Activated CD4-positive, CD25-positive, alpha-beta regulatory T cell treated with anti-CD3 and anti-CD28 coated beads, Interleukin-2, amount 50 U/mL, for 16 hours (primary cell): ENCODE measurements at regions not wholly inside any gene's neighbourhood (a gene's known extent, or its start where the extent isn't known, plus 50 kb on each side); places are given as distances from the start of the nearest gene placed in this dataset.

Source experiments
- DNase-seq: peaks from one replicate; pipeline ENCODE4 v3.0.0-alpha.2; 2020; ENCODE audit warnings: low read depth, low spot score

DNA sequence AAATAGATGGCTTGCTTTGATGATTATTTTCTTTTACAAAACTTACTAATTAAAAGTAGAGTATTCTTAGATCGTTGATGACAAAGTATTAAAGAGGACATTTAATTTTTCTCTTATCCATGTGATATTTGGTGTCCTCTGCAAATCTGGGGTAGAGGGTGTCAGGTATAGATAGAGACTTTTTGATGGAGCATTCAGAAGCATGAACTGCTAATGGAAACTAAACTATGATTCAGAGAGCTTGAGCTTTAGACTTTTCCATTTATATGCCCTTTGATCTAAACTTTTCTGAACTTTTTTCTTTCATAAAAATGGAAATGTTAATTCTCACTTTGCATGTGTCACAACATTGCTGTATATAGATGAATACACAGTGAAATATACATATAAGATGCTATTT is 619.7 kb downstream of the PLCL1 start:
- no peak for DNase-seq

DNA sequence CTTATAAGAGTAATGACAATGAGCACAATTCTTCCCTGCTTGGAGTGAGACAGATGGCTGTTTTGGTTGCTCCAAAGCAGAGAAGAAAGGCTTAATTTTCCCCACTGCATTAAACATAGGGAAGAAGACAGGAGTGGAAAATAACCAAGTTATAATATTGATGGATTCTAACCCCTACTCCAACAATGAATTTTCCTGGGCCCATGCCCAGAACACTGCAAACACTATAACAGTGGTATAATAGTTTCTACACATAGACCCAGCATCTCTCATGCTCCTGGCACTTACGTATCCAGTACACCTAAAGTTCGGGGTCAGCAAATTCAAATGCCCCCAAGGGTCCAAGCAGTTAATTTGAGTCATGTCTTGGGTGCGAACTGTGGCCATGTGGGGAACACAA is 613.4 kb downstream of the PLCL1 start:
- no peak for DNase-seq

DNA sequence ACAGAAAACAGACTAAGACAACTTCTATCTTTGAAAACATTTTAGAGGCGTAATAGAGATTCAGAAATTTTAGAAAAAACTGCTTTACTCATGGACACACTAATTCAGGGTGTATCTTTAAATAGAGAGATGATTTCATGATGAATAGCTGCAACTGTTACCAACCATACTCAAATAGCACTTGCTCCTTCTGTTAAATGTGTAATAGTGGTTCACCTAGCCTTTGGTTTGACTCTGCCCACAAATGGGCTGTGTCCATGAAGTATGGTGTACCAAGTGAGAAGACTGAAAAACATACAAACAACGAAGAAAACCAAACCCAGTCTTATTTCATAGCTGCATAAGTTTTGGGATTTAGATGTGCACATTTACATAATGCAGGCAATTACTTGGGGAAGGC is 610.6 kb downstream of the PLCL1 start:
- DNase-seq, result no peak

DNA sequence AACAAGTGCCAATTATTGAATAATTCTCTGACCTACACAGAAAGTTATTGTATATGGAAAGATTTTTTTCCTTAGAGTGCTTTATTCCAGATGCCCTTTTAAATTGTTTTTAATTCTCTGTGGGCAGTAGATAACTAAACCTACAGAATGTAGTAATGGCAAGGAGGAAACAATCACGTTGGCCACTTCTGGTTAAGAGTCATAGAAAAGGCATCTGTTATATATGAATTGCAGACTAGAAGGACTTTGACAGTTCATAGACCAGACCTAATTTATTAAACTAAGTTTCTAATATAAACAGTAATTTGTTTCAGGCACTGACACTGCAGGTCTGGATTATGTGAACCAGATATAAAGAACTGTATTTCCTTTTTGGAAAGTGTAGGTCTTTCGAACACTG is 607.5 kb downstream of the PLCL1 start:
- no peak for DNase-seq

DNA sequence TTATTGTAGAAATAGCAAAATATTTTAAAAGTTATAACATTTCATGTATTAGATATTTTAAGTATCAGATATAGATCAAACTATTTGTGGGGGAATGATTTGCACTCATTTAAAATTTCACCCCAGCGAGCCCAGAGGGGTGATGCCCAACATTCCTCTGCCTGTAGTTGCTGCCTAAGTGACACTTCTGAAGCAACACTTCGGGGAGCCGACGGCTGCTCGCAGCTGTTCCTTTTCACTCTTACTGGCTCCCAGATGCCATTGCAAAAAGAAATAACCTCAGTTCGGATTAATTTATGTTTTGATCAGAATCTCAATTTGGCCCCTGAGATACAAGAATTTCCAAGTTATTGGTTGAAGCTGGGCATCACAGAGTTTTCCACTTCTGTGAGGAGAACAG is 603.8 kb downstream of the PLCL1 start:
- DNase-seq, result no peak

DNA sequence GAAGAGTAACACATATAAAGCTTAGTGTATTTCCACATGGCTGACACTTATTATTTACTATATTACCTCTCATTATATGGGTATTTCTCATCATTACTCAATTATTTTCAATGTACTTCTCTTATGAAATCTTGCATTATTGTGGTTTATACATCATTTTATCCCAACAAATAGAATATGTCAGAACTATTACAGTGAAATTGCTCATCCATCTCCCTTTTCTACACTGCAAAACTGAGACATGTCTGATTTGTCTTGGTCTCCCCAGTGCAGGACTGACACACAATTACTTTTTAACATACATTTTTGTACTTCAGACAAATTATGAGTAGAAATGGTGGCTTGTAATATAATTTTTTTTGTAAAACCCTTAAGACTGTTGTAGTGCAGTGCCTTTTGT is 600.9 kb downstream of the PLCL1 start:
- no peak for DNase-seq

GRCh38 chr2:198401644-198402043 is 597.3 kb downstream of the PLCL1 start:
- no peak for DNase-seq

GRCh38 chr2:198400999-198401398 is 596.6 kb downstream of the PLCL1 start:
- no peak for DNase-seq

DNA sequence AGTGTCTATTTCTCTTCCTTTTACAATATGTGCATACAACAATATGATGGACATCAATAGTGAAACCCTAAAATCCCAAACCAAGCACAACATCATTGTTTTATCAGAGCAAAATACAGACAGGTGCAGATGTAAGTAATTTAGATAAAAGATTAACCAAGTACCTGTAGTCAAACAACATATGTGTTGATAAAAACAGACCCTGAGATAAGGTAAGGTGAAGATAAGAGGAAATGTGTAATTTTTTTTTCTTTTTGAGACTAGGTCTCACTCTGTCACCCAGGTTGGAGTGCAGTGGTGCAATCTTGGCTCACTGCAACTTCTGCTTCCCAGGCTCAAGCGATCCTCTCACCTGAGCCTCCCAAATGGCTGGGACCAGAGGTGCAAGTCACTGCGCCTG is 589.8 kb downstream of the PLCL1 start:
- DNase-seq, result no peak

- DNase-seq, result no peak
Measured at GRCh38 chr2:198390670-198391069, 586.3 kb downstream of the PLCL1 start.

GRCh38 chr2:198387677-198388076 is 583.3 kb downstream of the PLCL1 start:
- no peak for DNase-seq

DNA sequence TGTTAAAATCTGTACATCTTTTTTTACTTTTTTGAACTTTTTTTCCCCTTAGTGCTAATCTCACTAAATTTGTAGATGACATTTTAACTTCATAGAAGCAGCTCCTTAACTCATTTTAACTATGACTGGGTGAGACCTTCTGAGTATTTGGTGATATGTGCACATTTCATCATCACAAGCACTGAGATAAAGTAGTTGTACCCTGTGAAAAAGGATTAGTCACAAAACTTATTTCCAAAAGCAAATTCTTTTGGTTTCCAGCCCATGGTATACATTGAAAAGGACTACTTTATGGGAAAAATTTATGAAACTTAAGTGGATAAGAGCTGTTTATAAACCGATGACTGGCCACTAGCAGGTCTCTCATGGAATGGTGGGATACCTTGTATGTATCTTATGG is 581.5 kb downstream of the PLCL1 start:
- DNase-seq, result no peak

GRCh38 chr2:198385326-198385725 is 580.9 kb downstream of the PLCL1 start:
- DNase-seq, result no peak

DNA sequence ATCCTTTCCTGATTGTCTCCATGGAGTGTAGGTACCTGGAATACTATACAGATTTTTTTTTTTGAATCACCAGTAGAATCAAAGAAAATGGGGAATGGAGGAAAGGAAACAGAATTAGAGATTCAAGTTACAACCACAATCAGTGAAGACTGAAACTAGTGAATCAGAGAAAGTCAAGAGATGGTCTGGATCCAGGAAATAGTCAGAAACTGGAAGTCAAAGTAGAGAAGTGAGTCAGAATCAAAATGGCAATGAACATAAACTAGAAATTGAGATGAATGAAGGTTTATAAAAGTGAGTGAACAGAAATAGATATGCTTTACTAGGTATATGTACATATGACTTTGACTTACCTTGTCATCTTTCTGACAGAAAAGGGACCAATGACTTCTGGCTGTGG is 579.0 kb downstream of the PLCL1 start:
- DNase-seq, result no peak

- DNase-seq, result no peak
Measured at GRCh38 chr2:198382811-198383210, 578.4 kb downstream of the PLCL1 start.

GRCh38 chr2:198376677-198377076 is 572.3 kb downstream of the PLCL1 start:
- no peak for DNase-seq

DNA sequence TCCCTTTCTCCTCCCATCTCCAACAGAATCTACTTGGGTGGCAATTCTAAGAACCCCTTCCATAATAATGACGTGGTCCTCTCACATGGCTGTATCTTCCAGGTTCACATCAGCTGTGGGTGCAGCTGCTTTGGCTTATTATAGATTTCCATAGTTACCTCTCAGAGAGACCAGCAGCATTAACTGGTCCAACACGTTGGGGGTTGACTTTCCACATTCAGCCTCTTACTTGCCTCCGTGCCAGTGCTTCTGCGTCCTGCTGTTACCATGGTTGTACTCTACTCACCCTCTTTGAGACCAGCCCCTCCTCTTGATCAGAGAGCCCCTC is 570.7 kb downstream of the PLCL1 start:
- no peak for DNase-seq

GRCh38 chr2:198374375-198375082 is 570.1 kb downstream of the PLCL1 start:
- DNase-seq, result no peak

DNA sequence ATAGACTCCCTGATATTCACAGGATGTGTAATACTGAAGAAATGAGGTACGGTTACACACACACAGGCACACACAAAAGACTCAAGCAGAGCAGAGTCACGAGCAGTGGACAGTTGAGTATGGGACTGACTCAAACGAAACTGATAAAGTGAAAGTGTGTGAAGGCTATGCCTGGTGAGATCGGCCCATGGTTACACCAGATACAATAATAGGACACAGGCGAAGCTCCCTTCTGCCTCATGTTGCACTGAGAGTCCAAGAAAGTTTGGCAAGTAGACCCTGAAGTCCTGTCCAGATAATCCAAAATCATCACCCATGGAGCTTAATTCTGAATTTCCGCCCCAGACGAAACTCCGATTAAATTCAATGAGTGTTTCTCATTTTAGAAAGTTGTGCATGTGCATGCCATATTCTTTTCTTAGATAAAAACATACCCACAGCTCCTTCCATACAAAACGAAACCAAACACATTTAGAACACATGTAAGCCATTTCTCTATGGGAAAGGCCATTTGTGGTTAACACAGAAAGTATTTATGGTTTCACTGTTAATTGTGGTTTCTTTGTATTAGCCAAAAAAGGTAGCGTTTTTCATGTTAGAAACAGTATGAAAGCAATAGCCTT is 567.6 kb downstream of the PLCL1 start:
- no peak for DNase-seq

GRCh38 chr2:198371329-198371728 is 566.9 kb downstream of the PLCL1 start:
- DNase-seq, result no peak

GRCh38 chr2:198368089-198368488 is 563.7 kb downstream of the PLCL1 start:
- DNase-seq, result no peak

DNA sequence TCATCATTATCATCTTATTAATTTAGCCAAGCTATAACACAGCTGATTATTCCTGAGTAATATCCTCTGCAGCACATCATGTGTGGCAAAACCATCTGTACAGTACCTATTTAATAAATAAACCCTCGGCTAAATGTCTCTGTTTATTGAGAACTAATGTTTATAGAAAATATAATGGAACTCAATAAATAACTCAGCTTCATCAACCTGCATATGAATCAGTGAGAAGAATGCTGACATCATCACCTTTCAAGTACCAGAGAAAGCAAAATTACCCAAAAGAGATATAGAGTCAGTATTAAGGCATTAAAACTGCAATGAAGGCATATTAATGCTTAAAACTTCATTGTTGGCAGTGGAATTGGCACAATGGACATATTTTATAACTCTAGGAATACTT is 558.3 kb downstream of the PLCL1 start:
- no peak for DNase-seq

- no peak for DNase-seq
Measured at GRCh38 chr2:198359308-198359707, 554.9 kb downstream of the PLCL1 start.

GRCh38 chr2:198356157-198356556 is 551.8 kb downstream of the PLCL1 start:
- no peak for DNase-seq
